ENCODE measurements at regions not wholly inside any gene's neighbourhood (a gene's known extent, or its start where the extent isn't known, plus 50 kb on each side); places are given as distances from the start of the nearest gene placed in this dataset.
A peak's percentile ranks its signal among the peaks of the same experiment; 100 is the strongest.
"Not testable (repeated sequence)": the region's sequence is repeated elsewhere in the genome, so short reads cannot be mapped to it uniquely, and the experiment has no call there.

DNA sequence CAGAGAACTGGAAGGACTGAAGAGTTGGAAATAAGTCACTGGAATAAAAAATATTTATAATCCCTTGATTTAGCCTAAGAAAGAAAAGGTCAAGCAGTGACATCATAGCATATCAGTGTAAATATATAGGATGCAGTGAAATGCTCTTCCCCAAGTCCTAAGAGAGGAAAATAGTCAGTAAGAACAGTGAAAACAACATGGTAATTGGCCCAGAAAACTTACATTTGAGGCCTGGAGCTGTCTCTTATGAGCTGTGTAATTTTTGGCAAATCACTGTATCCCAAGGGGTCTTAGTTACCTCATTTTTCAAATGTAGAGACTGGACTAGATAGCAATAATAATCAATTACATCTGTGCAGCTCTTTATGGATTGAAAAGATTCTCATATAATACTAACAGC, 255.7 kb upstream of the AR start:
- DNase-seq, result no peak

DNA sequence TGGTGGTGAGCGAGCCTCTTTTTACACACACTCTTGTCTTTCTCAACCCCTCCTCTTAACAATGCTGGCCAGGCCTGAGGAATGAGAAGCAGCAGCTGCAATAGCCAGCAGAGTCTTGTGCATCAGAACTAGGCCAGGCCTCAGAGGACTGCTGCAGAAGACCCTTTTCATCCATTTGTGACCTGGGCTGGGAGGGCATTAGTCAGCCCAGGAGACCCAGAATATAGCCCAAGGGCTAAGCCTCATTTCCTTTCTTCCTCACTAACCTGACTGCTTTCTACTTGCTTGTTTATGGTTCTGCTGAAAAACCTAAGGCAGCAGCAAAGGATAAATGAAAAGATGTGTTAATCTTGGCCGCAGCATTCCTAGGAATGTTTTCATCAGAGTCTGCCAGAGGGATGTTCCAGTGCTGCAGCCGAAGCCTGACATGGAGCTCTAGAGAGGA, 254.7 kb upstream of the AR start:
- DNase-seq, result no peak

DNA sequence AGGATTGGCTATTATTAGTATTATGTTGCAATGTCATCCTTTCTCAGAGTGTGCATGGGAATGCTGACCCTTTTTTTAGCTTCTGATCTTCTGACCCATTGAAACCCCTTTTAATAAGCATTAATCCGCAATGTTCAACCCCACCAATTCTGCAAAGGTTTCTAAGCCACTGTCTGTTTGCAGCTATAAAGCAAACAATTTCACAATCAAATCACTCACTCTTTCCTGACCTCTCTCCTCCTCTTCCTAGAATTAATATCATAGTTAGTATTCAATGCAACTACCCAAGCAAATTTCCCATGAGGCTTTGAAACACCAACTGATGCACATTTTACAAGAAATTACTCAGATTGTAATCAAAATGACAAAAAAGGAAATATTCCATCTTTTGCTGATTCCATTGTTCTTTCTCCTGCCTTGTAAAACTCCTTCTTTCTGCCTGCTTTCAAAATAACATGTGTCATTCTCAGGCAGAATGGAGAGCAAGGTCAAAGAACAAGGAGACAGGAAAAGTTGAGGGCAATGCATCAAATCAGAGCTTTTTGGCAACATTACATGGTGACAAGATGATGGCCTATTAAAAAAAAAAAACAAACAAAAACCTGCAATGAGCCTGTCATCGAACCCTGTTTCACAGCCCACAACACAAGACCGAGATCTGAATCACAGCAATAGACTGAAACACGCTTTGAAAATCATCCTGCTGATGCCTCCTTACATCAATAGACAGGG, 253.2 kb upstream of the AR start:
- no peak for DNase-seq

DNA sequence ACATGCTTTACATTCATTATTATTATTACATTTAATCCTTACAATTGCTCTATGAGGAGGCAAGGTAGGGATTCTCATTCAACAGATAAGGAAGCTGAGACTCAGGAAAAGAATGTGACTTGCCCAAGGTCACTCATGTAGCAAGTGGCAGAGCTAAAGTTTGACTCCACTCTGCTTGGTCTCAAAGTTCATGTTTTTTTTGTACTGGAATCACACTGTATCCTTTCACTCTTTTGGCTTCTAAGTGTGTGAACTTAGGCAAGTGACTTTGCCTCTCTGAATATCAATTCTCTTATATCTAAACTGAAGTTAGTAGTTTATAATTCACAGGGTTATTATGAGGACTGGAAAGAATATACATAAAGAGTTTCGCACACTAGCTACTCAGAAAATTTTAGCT, 247.9 kb upstream of the AR start:
- DNase-seq, result no peak

DNA sequence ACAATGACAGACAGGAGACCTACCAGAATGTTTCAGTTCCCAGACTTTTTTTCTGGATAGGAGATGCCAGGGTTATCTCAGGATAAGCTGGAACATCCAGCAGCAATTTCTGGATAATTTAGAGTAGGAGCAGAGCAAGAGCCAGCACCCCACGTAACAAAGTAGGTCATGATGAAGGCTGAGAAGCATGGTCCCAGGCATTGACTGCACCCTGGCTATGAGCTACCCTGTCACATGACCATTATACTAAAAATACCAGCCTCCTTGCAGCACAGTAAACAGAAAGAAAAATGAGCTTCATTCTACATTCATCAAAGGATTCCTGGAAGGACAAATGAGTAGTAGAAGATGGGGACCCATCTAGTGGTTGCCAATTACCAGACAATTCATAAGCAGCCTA, 247.4 kb upstream of the AR start:
- DNase-seq, result no peak

DNA sequence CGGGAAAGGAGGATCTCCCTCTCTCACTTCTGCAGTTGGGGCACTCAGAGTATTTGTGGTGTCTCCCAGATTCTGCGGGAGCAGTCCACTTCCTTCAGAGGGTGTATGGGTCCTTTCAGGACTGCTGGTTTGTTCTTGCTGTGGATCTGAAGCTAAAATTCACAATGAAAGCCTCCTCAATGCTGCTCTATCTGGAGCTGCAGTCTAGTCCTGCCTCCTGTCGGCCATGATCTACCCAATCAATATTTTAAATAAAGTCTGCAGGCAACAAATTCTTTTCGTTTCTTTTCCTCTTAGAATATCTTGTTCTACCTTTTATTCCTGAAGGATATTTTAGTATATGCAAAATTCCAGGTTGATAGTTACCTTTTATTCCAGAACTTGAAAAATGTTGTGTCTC, 226.1 kb upstream of the AR start:
- no peak for DNase-seq

DNA sequence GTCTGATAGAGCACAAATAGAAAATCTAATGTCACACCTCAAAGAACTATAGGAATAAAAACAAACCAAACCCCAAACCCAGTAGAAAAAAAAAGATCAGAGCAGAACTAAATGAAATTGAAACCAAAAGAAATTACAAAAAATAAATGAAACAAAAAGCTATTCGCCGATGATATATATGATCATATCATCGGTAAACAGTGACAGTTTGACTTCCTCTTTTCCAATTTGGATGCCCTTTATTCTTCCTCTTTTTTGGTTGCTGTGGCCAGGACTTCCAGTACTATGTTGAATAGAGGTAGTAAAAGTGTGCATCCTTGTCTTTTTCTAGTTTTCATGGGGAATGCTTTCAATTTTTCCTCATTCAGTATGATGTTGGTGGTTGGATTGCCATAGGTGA, 215.3 kb upstream of the AR start:
- DNase-seq, result peak; percentile 69 to 80

DNA sequence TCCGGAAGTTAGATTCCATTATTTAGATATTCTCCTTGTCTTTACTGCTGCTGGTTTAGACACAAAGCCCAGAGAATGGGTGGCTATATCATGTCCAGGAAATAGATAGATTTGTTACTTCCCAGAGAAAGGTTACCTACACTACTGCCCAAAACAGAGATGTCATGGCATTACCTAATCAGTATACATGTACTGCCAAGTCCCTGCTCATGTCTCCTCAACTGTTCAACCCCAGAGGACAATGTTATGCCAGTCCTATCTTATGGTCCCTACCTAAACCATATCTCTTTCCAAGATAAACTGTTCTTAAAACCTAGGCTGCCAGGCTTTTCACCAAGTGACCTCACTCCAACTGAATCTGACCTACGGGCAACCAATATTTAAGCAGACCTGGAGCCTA, 209.5 kb upstream of the AR start:
- no peak for DNase-seq

DNA sequence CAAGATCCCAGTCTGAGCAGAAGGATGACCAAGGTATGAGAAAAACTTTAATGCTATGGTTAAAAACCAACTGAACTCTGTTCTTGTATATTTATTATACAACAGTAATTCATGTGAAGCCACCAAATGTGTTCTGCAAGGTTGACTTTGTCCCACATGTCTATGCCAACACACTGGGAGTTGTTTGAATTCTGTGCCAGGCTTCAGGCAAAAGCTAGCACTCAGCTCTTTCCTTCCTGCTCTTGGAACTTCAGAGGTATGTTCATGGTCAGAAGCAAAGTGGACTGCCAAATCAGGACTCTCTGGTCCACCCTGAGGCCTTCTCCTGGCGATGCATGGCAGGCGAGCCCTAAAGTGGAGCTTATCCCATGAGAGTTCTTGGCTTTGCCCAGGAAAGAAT, 205.6 kb upstream of the AR start:
- DNase-seq, result no peak

DNA sequence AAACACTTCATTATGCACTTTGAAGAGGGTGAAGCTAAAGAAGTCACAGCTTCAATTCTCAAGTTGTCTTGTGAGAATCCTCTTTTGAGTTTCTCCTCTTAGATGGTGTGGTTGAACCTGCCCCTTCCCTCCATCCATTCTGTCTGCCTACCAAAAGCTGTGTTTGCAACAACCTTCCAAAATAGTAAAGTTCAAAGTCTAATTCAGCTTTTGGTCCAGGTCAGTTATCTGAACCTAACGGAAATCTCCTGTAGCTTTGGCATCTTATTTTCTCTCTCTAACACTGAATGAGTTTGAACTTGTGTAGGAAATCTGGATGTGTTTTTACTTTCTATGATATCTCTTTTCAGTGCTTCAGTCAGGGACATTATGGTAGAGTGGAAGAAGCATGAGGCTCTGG, 201.7 kb upstream of the AR start:
- DNase-seq, result no peak

DNA sequence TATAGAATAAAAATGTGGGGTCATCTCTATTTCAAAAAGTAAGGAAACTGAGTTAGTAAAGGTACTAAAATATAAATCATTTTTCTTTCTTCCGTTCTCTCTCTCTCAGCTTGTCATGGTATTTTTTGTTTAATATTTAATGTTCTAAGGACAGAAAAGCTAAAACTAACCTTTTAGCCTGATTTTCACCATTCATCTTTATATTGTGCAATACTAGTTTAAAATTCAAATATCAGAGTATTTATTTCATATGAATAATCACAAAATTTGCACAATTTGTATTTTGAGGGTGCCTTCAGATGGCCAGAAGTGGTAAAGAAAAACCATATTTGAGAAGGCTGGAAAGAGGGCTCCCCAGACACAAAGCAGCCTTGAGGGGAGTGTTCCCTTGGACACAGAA, 197.6 kb upstream of the AR start:
- DNase-seq, result no peak

DNA sequence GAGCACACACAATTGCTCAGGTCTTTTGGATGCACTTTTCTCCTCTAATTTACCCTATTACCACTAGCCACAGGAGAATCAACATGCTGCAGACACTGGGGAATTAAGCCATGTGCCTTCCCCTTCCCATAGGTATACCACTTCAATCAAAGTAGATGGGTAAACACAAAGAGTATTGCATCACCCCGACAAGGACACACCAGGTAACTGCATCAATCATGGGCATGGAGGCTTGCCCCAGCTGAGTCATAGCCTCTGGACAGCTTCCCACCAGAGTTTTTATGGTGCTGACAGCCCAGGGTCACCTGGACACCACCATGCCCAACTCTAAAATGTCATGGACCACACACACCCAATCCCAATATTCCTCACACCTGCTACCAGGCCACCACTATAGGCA, 197.2 kb upstream of the AR start:
- DNase-seq, result no peak

DNA sequence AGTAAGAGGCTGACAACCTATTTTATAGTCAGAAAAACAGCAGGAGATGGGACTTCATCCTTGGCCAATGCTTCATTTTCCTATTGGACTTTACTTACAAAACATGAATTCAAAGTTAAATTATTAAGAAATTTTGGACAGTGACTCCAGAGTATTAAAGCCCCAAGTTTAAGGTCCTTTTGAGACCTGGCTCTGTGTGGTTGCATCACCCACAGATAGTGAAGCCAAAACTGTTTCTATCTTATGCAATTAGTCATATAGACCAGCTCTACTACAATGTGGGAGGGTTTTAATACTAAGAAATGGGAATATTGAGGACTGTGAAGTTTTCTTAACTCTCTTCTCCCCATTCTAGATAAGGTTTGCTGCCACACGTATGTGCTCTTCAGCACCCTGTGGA, 196.7 kb upstream of the AR start:
- DNase-seq, result no peak

DNA sequence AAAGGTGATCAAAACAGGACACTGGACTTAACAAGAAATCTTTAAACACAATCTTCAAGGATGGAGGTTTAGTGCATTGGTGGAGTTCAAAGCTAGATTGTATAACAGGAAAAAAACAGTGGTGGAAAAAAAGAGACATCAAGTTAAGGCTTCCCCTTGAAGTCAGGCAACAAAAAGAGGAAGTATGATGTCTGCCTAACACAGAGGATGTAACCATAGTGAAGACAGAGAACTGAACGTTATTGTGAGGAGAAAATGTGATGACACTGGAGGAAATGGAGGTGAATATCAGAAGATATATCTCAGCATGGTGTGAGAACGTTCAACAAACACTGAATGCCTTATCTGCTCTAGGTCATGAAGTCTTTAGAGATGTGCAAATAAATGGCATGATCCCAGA, 192.4 kb upstream of the AR start:
- peak; percentile 75 to 78 for DNase-seq

DNA sequence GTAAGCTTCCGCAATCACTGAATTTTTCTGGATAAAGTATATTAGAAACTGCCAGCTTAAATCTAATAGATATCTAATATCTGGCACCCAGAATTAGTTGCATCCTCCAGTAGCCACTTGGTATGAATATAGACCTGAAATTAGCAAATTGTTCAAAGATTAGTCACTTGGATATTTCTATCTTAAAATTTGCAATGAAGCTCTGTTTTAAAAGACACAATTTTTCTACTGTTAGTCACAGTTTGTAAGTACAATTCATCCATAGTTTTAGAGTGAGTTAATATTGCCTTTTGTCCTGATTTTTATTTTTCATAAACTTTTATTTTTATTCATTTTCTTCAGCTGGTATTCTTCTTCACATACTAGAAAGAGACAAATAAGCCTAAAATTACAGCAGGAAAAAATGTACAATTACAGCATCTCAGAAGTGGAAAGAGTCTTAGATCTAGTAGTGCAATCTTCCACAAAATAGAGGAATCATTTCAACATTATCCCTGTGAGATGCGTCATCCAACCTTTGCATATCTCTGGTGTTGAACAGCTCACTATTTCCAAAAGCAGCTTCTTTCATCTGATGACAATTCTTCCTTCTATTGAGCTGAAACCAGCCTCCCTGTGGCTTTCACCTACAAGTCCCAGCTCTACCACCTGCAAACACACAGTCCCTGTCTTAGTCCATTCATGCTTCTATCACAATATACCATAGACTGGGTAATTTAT, 190.0 kb upstream of the AR start:
- no peak for DNase-seq

DNA sequence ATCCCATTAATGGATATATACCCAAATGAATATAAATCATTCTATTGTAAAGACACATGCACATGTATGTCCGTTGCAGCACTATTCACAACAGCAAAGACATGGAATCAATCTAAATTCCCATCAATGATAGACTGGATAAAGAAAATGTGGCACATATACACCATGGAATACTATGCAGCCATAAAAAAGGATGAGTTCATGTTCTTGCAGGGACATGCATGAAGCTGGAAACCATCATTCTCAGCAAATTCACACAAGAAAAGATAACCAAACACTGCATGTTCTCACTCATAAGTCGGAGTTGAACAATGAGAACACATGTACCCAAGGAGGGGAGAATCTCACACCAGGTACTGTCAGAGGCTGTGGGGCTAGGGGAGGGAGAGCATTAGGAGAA, 182.6 kb upstream of the AR start:
- not testable (repeated sequence) for DNase-seq

DNA sequence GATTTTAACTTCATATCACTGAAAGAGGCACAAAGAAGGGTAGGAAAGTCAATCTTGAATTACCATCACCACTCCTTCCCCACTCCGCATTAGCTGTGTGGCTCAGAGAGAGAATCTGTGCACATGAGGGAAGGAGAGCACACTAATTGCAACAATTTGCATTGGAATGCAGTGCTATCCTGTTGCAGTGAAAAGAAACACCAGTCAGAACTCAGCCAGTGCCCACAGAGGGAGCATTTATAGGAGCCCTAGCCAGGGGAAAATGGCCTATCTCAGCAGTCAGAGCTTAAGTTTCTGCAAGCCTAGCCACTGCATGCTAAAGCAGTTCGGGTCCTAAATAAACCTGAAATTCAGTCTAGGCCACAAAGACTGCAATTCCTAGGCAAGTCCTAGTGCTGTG, 159.4 kb upstream of the AR start:
- DNase-seq, result no peak

DNA sequence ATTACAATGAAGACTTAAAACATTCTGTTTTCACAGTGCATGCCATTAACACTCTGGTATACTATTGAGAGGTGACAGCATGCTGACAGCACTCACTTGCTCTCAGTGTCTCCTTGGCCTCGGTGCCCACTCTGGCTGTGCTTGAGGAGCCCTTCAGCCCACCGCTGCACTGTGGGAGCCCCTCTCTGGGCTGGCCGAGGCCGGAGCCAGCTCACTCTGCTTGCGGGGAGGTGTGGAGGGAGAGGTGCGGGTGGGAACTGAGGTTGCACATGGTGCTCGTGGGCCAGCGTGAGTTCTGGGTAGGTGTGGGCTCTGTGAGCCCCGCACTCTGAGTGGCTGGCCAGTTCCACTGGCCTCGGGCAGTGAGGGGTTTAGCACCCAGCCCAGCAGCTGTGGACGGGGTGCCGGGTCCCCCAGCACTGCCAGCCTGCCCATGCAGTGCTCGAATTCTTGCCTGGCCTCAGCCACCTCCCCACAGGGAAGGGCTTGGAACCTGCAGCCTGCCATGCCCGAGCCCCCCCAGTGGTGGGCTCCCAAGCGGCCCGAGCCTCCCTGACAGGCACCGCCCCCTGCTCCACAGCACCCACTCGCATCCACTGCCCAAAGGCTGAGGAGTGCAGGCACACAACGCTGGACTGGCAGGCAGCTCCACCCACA, 135.3 kb upstream of the AR start:
- no peak for DNase-seq

DNA sequence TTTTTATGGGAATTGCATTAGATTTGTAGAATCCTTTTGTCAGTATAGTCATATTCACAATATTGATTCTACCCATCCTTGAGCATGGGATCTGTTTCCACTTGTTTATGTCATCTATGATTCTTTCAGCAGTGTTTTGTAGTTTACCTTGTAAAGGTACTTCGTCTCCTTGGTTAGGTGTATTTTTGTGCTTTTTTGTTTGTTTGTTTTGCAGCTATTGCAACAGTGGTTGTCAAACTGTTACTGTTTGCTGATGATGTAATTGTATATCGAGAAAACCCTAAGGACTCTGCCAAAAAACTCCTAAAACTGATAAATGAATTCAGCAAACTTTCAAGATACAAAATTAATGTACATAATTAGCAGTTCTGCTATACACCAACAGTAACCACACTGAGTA, 127.9 kb upstream of the AR start:
- no peak for DNase-seq

DNA sequence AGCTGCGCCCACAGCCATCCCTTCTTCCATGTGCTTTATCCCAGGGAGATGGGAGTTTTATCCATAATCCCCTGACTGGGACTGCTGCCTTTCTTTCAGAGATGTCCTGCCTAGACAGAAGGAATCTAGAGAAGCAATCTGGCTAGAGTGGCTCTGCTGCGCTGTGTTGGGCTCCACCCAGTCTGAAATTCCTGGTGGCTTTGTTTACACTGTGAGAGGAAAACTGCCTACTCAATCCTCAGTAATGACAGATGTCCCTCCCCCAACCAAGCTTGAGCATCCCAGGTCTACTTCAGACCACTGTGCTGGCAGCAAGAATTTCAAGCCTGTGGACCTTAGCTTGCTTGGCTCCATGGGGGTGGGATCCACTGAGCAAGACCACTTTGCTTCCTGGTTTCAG, 116.9 kb upstream of the AR start:
- no peak for DNase-seq

DNA sequence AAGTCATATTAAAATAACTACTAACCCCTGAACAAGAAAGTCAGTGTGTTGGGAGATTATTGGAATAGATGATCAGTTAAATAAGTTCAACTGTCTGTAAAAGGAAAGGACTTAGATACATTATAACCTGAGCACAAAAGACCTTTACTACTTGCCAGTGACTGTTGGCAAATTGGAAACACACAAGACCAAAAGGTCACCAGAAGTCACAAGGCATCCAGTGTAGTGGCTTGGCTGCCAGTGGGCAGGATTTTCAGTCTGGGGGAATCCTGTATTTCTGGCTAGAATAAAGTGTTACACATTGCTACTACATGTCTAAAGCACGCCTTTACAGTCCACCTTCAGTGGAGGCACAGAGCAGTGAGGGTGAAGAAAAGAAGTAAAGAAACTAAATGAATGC, 108.3 kb upstream of the AR start:
- no peak for DNase-seq

DNA sequence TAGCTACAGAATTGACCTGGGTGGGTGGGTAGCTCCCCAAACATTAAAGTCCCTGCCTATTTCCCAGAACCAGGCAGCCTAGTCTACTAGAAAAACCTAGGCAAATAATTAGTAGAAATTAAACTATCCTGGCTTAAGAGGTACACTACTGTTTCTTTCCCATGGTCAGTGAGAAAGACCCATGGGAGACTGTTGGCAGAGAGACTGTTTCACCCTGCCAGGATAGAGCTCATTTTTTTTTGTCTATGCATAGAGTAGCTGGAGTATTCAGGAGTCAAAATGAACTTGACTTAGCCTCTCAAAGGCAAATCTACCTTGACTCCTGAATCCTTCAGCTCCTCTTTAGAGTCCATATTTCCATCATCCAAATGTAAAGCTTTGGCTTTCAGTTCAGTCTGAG, 107.0 kb upstream of the AR start:
- DNase-seq, result no peak

DNA sequence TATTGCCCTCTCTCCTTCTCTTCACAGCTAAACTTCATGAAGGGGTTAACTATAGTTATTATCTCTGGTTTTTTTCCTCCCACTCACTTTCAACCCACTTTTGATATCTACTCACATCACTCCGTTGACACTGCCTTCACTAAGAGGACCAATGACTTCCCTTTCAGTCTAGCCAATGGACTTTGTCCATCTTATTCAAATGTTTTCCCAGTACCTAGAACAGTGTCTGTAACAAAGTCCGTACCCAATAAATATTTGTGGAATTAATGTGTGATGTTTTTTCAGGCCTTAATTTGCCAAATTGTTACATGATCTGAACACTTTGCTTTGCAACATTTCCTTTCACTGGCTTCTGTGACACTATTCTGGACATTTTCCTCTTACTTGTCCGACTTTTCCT, 106.0 kb upstream of the AR start:
- no peak for DNase-seq

DNA sequence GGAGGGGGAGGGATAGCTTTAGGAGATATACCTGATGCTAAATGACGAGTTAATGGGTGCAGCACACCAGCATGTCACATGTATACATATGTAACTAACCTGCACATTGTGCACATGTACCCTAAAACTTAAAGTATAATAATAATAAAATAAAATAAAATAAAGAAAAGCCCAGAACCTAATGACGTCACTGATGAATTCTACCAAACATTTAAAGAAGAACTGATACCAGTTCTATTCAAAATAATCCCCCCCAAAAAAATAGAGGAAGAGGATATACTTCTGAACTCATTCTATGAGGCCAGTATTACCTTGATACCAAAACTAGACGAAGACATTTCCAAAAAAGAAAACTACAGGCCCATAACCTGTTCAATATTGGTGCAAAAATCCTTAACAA, 68.6 kb upstream of the AR start:
- DNase-seq, result not testable (repeated sequence)
